SW480 (cell line): ENCODE measurements at regions not wholly inside any gene's neighbourhood (a gene's known extent, or its start where the extent isn't known, plus 50 kb on each side); places are given as distances from the start of the nearest gene placed in this dataset.

Experiments used
- DNase-seq: peaks from one replicate; pipeline ENCODE4 v3.0.0-alpha.2; 2016; ENCODE audit warnings: low spot score

GRCh38 chr14:71498212-71498611 lies 434.0 kb upstream of the RGS6 start:
- no peak for DNase-seq

- no peak for DNase-seq
These were observed 433.2 kb upstream of the RGS6 start for GRCh38 chr14:71499018-71499417.

GRCh38 chr14:71507681-71508080 lies 424.5 kb upstream of the RGS6 start:
- no peak for DNase-seq

GRCh38 chr14:71508901-71509300 lies 423.3 kb upstream of the RGS6 start:
- DNase-seq, result no peak

- DNase-seq, result no peak
These were observed 421.1 kb upstream of the RGS6 start for GRCh38 chr14:71511152-71511551.

GRCh38 chr14:71514941-71515919 lies 417.0 kb upstream of the RGS6 start:
- no peak for DNase-seq

GRCh38 chr14:71521238-71522135 lies 410.7 kb upstream of the RGS6 start:
- DNase-seq, result no peak

- DNase-seq, result no peak
These were observed 408.5 kb upstream of the RGS6 start for GRCh38 chr14:71523630-71524319.

- no peak for DNase-seq
These were observed 407.8 kb upstream of the RGS6 start for GRCh38 chr14:71524320-71524982.

- DNase-seq, result no peak
These were observed 406.5 kb upstream of the RGS6 start for GRCh38 chr14:71525663-71526221.

- DNase-seq, result no peak
These were observed 405.8 kb upstream of the RGS6 start for GRCh38 chr14:71526388-71526787.

- no peak for DNase-seq
These were observed 404.4 kb upstream of the RGS6 start for GRCh38 chr14:71527838-71528237.

- no peak for DNase-seq
These were observed 402.4 kb upstream of the RGS6 start for GRCh38 chr14:71529848-71530247.

GRCh38 chr14:71532344-71532743 lies 399.9 kb upstream of the RGS6 start:
- DNase-seq, result no peak

GRCh38 chr14:71532790-71533189 lies 399.4 kb upstream of the RGS6 start:
- no peak for DNase-seq

GRCh38 chr14:71533390-71533789 lies 398.8 kb upstream of the RGS6 start:
- DNase-seq, result no peak

GRCh38 chr14:71533800-71534199 lies 398.4 kb upstream of the RGS6 start:
- DNase-seq, result no peak

GRCh38 chr14:71534506-71534905 lies 397.7 kb upstream of the RGS6 start:
- no peak for DNase-seq

GRCh38 chr14:71536015-71536740 lies 396.1 kb upstream of the RGS6 start:
- no peak for DNase-seq

- no peak for DNase-seq
These were observed 395.1 kb upstream of the RGS6 start for GRCh38 chr14:71536927-71537772.
